ENCODE measurements at regions not wholly inside any gene's neighbourhood (a gene's known extent, or its start where the extent isn't known, plus 50 kb on each side); places are given as distances from the start of the nearest gene placed in this dataset.

DNA sequence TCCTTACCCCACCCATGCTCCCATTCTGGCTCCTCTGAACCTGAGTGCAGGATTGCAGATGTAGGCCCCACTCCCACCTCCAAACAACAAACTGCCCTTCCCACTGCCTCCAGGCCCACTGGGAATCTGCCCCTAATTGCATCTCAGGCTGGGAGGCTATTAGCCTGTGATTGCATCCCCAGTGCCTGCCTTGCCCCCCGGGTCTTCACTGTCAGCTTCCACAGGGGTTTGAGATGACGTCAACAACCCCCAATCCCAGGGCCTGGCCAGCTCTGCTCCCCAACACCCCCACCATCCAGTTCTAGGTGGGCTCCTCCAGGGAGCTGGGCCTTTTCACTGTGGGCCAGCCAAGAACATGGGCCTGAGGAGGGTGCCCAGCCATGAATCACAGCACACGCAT is 91.5 kb downstream of the PCDH1 start:
- DNase-seq (ENCODE audit: low spot score): no peak
- no peak for TF ChIP-seq CTCF (IDR thresholded peaks at IDR 0.05)
- H3K4me3 Mint-ChIP-seq (ENCODE audit: unreplicated experiment): no peak overlapping the region
- peaks cover 19% of the 10 kb centered on the region for H3K27me3 Mint-ChIP-seq (ENCODE audit: low read depth)
- H3K4me1 Mint-ChIP-seq (ENCODE audit: low read depth): no peaks in the 10 kb centered on the region
- H3K27ac Mint-ChIP-seq (ENCODE audit: unreplicated experiment): no peak overlapping the region
- no peaks in the 10 kb centered on the region for H3K9me3 Mint-ChIP-seq (ENCODE audit: low read depth)
- peaks cover under 1% of the 10 kb centered on the region for H3K36me3 Mint-ChIP-seq (ENCODE audit: low read depth)

GRCh38 chr5:141785711-141786110 is 92.5 kb downstream of the PCDH1 start:
- no peak for DNase-seq (ENCODE audit: low spot score)
- H3K9me3 Mint-ChIP-seq (ENCODE audit: low read depth): no peaks in the 10 kb centered on the region
- no peak for TF ChIP-seq CTCF (IDR thresholded peaks at IDR 0.05)
- H3K4me3 Mint-ChIP-seq (ENCODE audit: unreplicated experiment): no peak overlapping the region
- no peaks in the 10 kb centered on the region for H3K36me3 Mint-ChIP-seq (ENCODE audit: low read depth)
- H3K27me3 Mint-ChIP-seq (ENCODE audit: low read depth): peaks cover 18% of the 10 kb centered on the region
- no peak overlapping the region for H3K27ac Mint-ChIP-seq (ENCODE audit: unreplicated experiment)
- H3K4me1 Mint-ChIP-seq (ENCODE audit: low read depth): no peaks in the 10 kb centered on the region

DNA sequence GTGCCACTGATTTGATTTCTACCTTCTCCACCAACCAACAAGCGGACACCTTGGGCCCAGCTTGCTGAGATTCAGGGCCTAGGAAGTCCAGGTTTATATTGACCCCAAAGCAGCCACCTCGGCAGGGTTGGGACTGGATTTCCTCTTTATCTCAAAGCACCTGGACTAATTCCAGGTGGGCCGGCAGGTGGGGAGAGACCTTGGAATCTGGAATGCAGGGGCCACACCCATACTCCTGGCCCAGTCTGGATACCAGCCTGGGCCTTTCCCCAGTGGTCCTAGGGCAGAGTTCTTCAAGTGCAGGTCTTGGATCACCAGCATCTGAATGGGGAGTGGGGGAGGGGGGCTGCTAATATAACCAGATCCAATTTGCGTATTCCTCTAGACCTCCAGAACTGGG is 93.1 kb downstream of the PCDH1 start:
- Mint-ChIP-seq H3K27ac (ENCODE audit: unreplicated experiment) (no peak overlapping the region), H3K4me3 (ENCODE audit: unreplicated experiment) (no peak overlapping the region), H3K27me3 (ENCODE audit: low read depth) (peaks cover 18% of the 10 kb centered on the region), H3K9me3 (ENCODE audit: low read depth) (no peaks in the 10 kb centered on the region), H3K36me3 (ENCODE audit: low read depth) (no peaks in the 10 kb centered on the region), H3K4me1 (ENCODE audit: low read depth) (peaks cover 1% of the 10 kb centered on the region)
- TF ChIP-seq CTCF (IDR thresholded peaks at IDR 0.05): no peak
- no peak for DNase-seq (ENCODE audit: low spot score)

DNA sequence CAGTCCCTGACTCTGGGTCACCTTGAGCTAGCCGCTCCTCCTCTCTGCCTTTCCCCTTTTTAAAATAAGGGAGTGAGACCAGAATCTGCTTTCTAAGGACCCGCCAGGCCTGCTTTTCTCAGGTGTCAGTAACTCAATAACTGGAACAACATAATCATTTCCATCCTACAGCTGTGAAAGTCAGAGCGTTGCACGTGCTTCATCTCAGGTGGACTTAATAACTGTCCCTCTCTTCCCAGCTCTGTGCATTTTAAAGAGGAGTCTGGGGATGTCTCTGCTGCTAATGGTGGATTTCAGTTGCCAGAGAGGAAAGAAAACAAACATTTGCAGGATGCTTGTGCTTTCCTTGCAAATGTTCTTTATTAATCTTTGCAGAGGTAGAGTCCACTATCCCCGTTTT is 93.7 kb downstream of the PCDH1 start:
- H3K27me3 Mint-ChIP-seq (ENCODE audit: low read depth): peaks cover 17% of the 10 kb centered on the region

DNA sequence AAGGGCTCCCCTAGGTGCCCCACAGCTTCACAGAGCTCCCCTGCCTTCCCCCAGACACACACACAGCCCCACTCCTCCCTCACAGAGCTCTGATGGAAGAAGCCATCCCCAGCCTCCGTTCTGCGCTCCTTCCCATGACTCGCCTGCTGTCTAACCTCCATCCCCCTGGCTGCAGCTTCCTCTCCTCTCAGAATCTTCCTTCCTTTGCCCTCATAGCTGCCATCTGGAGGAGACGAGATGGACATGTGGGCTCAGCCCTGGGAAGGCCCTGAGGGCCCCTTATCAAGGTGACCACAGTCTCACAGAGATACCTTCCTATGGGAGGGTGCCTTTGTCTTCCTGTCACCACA is 94.3 kb downstream of the PCDH1 start:
- Mint-ChIP-seq H3K4me1 (ENCODE audit: low read depth) (peaks cover 13% of the 10 kb centered on the region), H3K27ac (ENCODE audit: unreplicated experiment) (no peak overlapping the region), H3K4me3 (ENCODE audit: unreplicated experiment) (no peak overlapping the region), H3K27me3 (ENCODE audit: low read depth) (peaks cover 13% of the 10 kb centered on the region), H3K36me3 (ENCODE audit: low read depth) (no peaks in the 10 kb centered on the region), H3K9me3 (ENCODE audit: low read depth) (no peaks in the 10 kb centered on the region)
- no peak for DNase-seq (ENCODE audit: low spot score)
- TF ChIP-seq CTCF (IDR thresholded peaks at IDR 0.05): no peak

More for the DNA sequence above, 93.7 kb downstream of the PCDH1 start:
- Mint-ChIP-seq H3K27ac (ENCODE audit: unreplicated experiment) (no peak overlapping the region), H3K36me3 (ENCODE audit: low read depth) (no peaks in the 10 kb centered on the region), H3K4me1 (ENCODE audit: low read depth) (peaks cover 7% of the 10 kb centered on the region), H3K9me3 (ENCODE audit: low read depth) (no peaks in the 10 kb centered on the region), H3K4me3 (ENCODE audit: unreplicated experiment) (no peak overlapping the region)
- DNase-seq (ENCODE audit: low spot score): no peak
- no peak for TF ChIP-seq CTCF (IDR thresholded peaks at IDR 0.05)

All from chondrocyte (in vitro differentiated cells).